GF-D8 (cell line): ENCODE measurements at regions not wholly inside any gene's neighbourhood (a gene's known extent, or its start where the extent isn't known, plus 50 kb on each side); places are given as distances from the start of the nearest gene placed in this dataset.
"Not testable (repeated sequence)": the region's sequence is repeated elsewhere in the genome, so short reads cannot be mapped to it uniquely, and the experiment has no call there.

Experiments
- DNase-seq: peaks from one replicate; lab custom pipeline; 2025; lab: John Stamatoyannopoulos, UW

DNA sequence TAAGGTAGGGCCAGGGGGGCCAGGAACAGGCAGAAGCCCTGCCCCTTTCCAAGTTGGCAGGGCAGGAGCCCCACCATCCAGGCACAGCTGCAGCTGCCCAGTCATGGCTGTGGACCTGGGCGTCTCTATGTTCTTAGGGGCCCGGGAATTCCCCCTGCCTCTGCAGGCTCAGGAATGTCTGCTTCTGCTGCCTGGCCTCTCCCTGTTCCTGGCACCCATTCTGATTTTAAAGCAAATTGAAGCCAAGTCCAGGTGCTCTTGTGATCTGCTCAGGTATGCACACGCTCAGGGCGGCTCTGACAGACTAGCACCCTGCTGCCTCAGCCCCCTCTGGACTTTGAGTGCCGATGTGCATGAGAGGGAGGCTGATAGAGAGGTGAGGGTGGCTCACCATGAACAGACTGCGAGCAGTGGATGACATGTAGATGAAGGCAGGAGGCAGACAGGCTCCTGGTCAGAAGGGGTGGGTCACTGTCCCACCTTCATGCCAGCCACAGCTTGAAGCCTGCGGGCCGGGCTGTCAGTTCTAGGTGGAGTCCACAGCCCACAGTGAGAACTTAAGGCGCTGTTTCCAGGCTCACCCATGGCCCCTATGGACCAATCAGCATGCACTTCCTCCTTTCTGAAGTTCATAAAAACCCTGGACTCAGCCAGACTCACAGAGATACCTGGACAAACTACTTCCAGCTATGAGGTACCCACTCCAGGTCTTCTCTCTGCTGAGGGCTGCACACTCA is 747.8 kb upstream of the GBE1 start:
- no peak for DNase-seq

DNA sequence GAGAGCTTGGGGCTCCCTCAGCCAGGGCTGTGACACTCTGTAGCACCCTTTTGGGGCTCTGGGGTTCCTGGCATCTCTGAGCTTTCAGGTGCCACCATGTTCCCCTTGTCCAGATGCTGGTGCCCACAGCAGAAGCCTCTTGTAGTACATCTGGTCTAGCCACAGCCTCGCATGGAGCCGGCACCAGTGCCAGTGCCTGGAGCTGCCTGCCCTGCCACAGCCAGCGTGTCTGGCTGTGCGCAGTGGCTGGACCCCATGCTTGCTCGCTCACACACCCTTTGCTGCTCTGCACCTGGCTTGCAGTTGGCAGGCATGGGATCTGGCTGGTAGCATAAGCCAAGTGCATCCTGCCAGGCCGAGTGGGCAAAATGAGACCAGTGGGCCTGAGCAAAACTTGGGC is 744.8 kb upstream of the GBE1 start:
- DNase-seq: no peak

- DNase-seq: no peak
Measured at GRCh38 chr3:82505079-82505756, 743.8 kb upstream of the GBE1 start.

- no peak for DNase-seq
Measured at GRCh38 chr3:82498186-82498585, 736.7 kb upstream of the GBE1 start.

DNA sequence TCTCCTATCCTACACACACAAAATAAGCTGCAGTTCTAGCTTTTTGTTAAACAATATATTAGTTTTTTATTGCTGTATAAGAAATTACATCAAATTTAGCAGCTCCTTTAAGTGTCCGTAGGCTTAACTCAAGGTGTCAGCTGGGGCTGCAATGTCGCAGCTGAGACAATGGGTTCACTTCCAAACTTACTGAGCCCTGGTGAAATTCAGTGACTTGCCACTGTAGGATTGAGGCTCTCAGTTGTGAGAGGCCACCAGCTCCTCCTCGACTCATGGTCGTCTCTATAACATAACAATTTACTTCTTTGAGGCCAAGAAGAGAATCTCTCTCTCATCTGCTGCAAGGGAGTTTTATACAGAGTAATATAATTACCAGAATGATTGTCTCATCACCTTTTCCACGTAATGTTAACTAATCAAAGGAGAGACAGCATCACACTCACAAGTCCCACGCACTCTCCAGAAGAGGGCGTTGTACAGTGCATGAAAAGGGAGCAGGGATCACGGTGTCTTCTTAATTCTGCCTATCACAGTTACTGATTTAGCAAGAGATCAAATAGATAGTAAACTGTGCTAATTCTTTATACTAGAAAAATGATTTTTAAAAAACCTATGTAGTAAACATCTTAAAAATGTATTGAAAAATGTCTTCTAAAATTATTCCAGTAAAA is 735.6 kb upstream of the GBE1 start:
- DNase-seq: no peak

DNA sequence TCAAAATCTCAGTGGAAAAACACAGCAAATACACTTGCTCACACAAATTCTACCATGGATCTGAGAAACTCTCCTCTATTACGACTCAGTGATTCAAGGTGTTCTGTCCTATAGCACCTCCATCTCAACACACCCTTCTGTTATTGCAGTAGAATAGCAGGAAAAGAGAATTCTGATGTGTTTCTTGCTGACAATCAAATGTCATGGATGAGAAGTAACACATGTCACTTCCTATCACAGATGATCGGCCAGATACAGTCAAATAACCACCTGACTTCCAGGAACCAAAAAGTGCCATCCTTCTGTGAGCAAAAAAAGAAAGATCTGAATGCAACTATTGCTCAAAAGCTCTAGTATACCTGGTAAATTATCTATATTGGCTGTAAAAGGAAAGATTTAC is 734.2 kb upstream of the GBE1 start:
- no peak for DNase-seq

- DNase-seq: no peak
Measured at GRCh38 chr3:82494977-82495489, 733.6 kb upstream of the GBE1 start.

DNA sequence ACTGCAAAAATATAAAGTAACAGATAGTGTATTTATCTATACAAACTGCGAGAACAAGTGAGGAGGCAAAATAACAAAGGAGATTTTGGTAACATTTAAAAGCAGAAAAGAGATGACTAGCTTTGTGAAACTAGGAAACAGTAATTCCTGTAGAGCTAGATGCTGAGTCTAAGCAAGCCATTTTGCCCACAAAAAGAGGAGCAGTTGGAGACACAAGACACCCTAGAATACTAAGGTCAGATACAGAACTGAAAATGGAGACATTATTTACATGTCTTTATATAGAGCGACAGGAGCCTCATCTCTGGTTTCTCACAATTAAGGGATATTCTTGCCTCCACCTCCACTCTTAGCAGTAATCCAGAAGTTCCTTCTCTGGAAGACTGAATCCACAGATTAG is 732.4 kb upstream of the GBE1 start:
- DNase-seq: no peak

DNA sequence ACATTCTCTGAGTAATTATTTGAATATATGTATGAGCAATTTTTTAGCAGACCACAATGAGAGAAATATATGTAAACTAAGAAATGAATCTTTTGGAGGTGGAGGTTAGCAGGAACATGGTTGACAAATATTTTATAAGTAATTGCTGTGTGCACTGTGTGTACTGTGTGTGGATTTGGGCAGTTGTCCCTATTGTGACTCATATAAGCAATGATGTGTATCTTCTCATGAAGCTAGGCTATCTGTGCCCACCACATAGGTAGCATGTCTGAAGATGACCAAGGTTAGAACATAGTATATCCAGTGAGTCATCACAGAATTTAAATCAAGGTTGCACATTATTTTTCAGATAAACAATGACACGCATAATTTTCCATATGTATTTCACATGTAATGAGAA is 713.9 kb upstream of the GBE1 start:
- DNase-seq: no peak

DNA sequence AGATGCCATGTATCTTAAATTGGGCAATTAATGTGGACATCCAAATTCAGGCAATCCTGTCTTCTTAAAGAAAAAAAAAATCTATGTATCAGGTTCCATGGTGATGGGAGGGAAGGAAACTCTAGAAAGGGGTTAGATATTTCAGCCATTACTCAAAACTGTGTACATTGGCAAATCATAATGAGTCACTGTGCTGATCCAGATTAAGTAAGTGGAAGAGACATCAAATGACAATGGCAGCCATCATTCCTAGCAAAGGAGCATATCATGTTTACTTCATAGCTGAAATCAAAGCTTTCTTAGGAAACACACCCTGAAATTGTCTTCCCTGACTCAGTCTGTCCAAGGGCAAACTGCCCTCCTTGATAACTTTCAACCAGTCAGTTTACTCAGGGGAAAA is 713.3 kb upstream of the GBE1 start:
- no peak for DNase-seq

GRCh38 chr3:82473864-82474541 is 712.6 kb upstream of the GBE1 start:
- no peak for DNase-seq

DNA sequence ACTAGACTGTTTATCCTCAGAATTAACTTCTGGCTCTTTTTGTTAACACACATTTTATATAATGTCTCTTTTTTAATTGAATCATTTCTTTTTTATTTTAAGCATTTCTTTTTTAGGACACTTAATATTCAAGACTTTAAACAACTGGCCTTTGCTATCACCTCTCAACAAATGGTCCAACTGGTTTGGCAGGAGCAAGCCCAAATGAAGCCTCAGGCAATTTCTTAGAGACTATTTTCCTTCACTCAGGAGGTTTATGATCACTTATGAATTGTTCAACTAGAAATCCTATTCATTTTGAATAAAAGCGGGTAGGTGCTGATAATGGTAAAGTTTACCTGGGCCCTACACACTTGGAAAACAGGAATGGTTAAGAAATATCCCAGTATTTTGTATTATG is 705.6 kb upstream of the GBE1 start:
- no peak for DNase-seq

GRCh38 chr3:82462977-82463376 is 701.5 kb upstream of the GBE1 start:
- DNase-seq: no peak

- no peak for DNase-seq
Measured at GRCh38 chr3:82461049-82461889, 699.8 kb upstream of the GBE1 start.

DNA sequence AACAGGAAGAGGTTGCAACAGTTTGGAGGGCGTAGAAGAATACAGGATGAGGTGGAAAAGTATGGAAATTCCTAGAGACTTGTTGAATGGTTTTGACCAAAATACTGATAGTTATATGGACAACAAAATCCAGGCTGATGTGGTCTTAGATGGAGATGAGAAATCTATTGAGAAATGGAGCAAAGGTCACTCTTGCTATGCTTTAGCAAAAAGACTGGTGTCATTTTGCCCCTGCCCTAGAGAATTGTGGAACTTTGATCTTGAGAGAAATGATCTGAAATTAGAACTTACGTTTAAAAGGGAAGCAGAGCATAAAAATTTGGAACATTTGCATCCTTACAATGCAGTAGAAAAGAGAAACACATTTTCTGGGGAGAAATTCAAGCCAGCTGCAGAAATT is 686.9 kb upstream of the GBE1 start:
- DNase-seq: no peak

- not testable (repeated sequence) for DNase-seq
Measured at GRCh38 chr3:82428821-82429220, 667.4 kb upstream of the GBE1 start.

GRCh38 chr3:82424031-82424339 is 662.5 kb upstream of the GBE1 start:
- no peak for DNase-seq

DNA sequence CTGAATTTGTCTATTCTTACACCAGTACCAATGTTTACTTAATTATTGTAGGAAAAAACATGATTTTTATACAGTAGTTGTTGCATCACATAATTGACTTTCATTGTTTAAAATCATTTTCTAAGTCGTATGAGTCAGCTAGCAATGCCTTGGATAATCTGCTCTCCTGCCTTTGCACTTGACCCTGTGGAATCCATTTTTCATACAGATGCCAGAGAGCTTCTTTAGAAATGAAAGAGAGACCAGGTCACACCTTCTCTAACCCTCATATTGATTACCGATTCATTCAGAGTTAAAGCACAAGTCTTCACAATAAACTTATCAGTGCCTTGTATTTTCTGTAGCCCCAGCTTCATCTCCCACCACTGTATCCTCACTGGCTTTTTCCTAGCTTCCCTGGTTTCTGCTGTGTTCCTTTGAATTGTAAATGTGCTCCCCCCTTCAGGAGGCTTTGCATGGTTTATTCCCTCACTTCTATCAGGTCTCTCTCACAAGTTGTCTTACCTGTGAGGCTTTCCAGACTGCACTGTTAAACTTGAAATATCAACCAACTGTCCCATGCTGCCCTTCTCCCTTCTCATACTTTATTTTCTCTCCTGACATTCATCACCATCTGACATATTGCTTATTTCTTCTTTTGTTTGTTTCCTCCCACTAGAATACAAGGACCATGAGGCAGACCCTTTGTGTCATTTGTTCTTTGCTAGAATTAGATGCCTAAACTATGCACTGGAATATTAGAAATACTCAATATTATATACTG is 662.0 kb upstream of the GBE1 start:
- DNase-seq: no peak

GRCh38 chr3:82416830-82417229 is 655.4 kb upstream of the GBE1 start:
- no peak for DNase-seq

DNA sequence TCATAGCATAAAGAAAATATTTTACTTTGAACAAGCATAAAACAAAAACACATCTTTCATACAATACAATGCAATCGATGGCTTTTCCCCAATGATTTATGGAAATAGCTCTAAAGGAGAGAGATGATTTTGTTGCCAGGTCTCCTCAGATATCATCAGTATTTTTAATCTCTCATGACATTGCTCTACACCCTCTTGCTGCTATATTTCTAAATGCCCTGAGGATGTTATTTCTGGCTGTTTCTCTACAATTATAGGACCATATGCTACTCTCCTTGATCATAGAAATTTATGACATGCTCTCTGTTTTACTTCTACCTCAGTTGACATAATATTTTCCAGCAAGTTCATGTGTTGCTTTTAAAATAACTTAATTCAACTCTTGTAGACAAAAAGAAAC is 654.9 kb upstream of the GBE1 start:
- no peak for DNase-seq

GRCh38 chr3:82413171-82413570 is 651.7 kb upstream of the GBE1 start:
- DNase-seq: no peak
